ENCODE measurements at regions not wholly inside any gene's neighbourhood (a gene's known extent, or its start where the extent isn't known, plus 50 kb on each side); places are given as distances from the start of the nearest gene placed in this dataset.
"Not testable (repeated sequence)": the region's sequence is repeated elsewhere in the genome, so short reads cannot be mapped to it uniquely, and the experiment has no call there.

- in situ Hi-C loops (cut with MboI; ENCODE audit: low sequenced_read_pairs, unreplicated experiment), result no loop called here
- no peak for DNase-seq (ENCODE audit: low spot score)
- no peak for TF ChIP-seq CTCF (IDR thresholded peaks at IDR 0.05; ENCODE audit: borderline replicate concordance, control extremely low read depth, extremely low read depth, insufficient read depth, missing control alignments)
These were observed 725.9 kb downstream of the BCKDHB start for GRCh38 chr6:80832337-80832736.

- in situ Hi-C loops (cut with MboI; ENCODE audit: low sequenced_read_pairs, unreplicated experiment), result no loop called here
- no peak for TF ChIP-seq CTCF (IDR thresholded peaks at IDR 0.05; ENCODE audit: borderline replicate concordance, control extremely low read depth, extremely low read depth, insufficient read depth, missing control alignments)
- no peak for DNase-seq (ENCODE audit: low spot score)
These were observed 686.9 kb downstream of the BCKDHB start for GRCh38 chr6:80793411-80793810.

- in situ Hi-C loops (cut with MboI; ENCODE audit: low sequenced_read_pairs, unreplicated experiment), result no loop called here
- DNase-seq (ENCODE audit: low spot score), result no peak
These were observed 685.7 kb downstream of the BCKDHB start for GRCh38 chr6:80792151-80792550.

GRCh38 chr6:80789912-80790570 is 683.6 kb downstream of the BCKDHB start:
- no peak for DNase-seq (ENCODE audit: low spot score)
- no peak for TF ChIP-seq CTCF (IDR thresholded peaks at IDR 0.05; ENCODE audit: borderline replicate concordance, control extremely low read depth, extremely low read depth, insufficient read depth, missing control alignments)
- in situ Hi-C loops (cut with MboI; ENCODE audit: low sequenced_read_pairs, unreplicated experiment), result no loop called here

More at GRCh38 chr6:80792151-80792550, 685.7 kb downstream of the BCKDHB start:
- no peak for TF ChIP-seq CTCF (IDR thresholded peaks at IDR 0.05; ENCODE audit: borderline replicate concordance, control extremely low read depth, extremely low read depth, insufficient read depth, missing control alignments)

- DNase-seq (ENCODE audit: low spot score); in situ Hi-C loops (cut with MboI; ENCODE audit: low sequenced_read_pairs, unreplicated experiment): not testable (repeated sequence)
These were observed 676.8 kb downstream of the BCKDHB start for GRCh38 chr6:80783271-80783670.

- no peak for DNase-seq (ENCODE audit: low spot score)
- in situ Hi-C loops (cut with MboI; ENCODE audit: low sequenced_read_pairs, unreplicated experiment), result no loop called here
- TF ChIP-seq CTCF (IDR thresholded peaks at IDR 0.05; ENCODE audit: borderline replicate concordance, control extremely low read depth, extremely low read depth, insufficient read depth, missing control alignments), result no peak
These were observed 665.5 kb downstream of the BCKDHB start for GRCh38 chr6:80771941-80772340.

- in situ Hi-C loops (cut with MboI; ENCODE audit: low sequenced_read_pairs, unreplicated experiment), result no loop called here
- no peak for DNase-seq (ENCODE audit: low spot score)
- TF ChIP-seq CTCF (IDR thresholded peaks at IDR 0.05; ENCODE audit: borderline replicate concordance, control extremely low read depth, extremely low read depth, insufficient read depth, missing control alignments), result no peak
These were observed 662.6 kb downstream of the BCKDHB start for GRCh38 chr6:80769106-80769505.

All from GM13976 (cell line).